Natural killer cell (primary cell): ENCODE measurements at regions not wholly inside any gene's neighbourhood (a gene's known extent, or its start where the extent isn't known, plus 50 kb on each side); places are given as distances from the start of the nearest gene placed in this dataset.

ENCODE experiments used
- ATAC-seq, 3 donors: fragments of 150-1000 bp in 2 of 3; fragments of 200-7000 bp in 1 of 3; cut with Tn5 transposase; 1 replicate in 1 of 3; 2 replicates in 2 of 3; pipeline ENCODE4 v1.10.0; 2021; ENCODE audit warnings: mild to moderate bottlenecking in 2 of 3, moderate library complexity in 2 of 3
- DNase-seq, 2 donors: peaks; one replicate each; pipeline versions ENCODE4 v3.0.0 to v3.0.0-alpha.2; 2013 to 2021; ENCODE audit warnings: mixed read lengths in 1 of 2
- H3K27ac ChIP-seq: one replicate; pipeline ENCODE4 v1.5.1; 2013; ENCODE audit warnings: mild to moderate bottlenecking, low read length
- H3K27me3 ChIP-seq: one replicate; pipeline ENCODE4 v1.6.1; 2013; ENCODE audit warnings: low read length; ENCODE audit not compliant: control insufficient read depth, insufficient read depth
- H3K36me3 ChIP-seq: one replicate; pipeline ENCODE4 v1.6.1; 2013; ENCODE audit warnings: low read length; ENCODE audit not compliant: control insufficient read depth, insufficient read depth
- H3K4me1 ChIP-seq: one replicate; pipeline ENCODE4 v1.6.1; 2013; ENCODE audit warnings: low read length; ENCODE audit not compliant: control insufficient read depth, insufficient read depth
- H3K4me3 ChIP-seq: one replicate; pipeline ENCODE4 v1.5.1; 2013; ENCODE audit warnings: low read length
- H3K9me3 ChIP-seq: one replicate; pipeline ENCODE4 v1.6.1; 2013; ENCODE audit warnings: low read length; ENCODE audit not compliant: control insufficient read depth, insufficient read depth
- H3K27ac Mint-ChIP-seq, 2 donors: one replicate each; pipeline ENCODE4 v1.8.0; 2022; ENCODE audit warnings: mild to moderate bottlenecking in 2 of 2, mixed read lengths in 2 of 2, moderate library complexity in 1 of 2
- H3K27me3 Mint-ChIP-seq, 2 donors: one replicate each; pipeline ENCODE4 v1.8.0; 2022; ENCODE audit warnings: low read depth in 2 of 2, mixed read lengths in 2 of 2
- H3K36me3 Mint-ChIP-seq: one replicate; pipeline ENCODE4 v1.8.0; 2022; ENCODE audit warnings: mixed read lengths
- H3K4me1 Mint-ChIP-seq, 2 donors: one replicate each; pipeline ENCODE4 v1.8.0; 2022; ENCODE audit warnings: mixed read lengths in 2 of 2
- H3K4me3 Mint-ChIP-seq: one replicate; pipeline ENCODE4 v1.8.0; 2022; ENCODE audit warnings: mild to moderate bottlenecking, moderate library complexity, mixed read lengths
- H3K9me3 Mint-ChIP-seq, 2 donors: one replicate each; pipeline ENCODE4 v1.8.0; 2022; ENCODE audit warnings: mixed read lengths in 2 of 2
- WGBS: methylation state at CpG from one replicate; pipeline ENCODE4 v1.1.7; 2013; ENCODE audit warnings: missing lambda C conversion rate; ENCODE audit not compliant: insufficient coverage; 5-methylcytosine and 5-hydroxymethylcytosine counted together
- intact Hi-C: fragments of 100-400 bp; cut with micrococcal nuclease; formaldehyde crosslinking; loops from one replicate; pipeline ENCODE4 v1.14.2; 2022
- TF ChIP-seq, protein P1 (sequence below): fragments of 200-600 bp; IDR thresholded peaks from one replicate; pipeline ENCODE4 v1.8.0; 2022; ENCODE audit warnings: antibody characterized with exemption

- H3K27me3 ChIP-seq, result no peaks in the 10 kb centered on the region
- WGBS, result 83% methylated on average over 5 of the region's 5 CpGs
- Mint-ChIP-seq H3K4me3 (no peak overlapping the region), H3K27ac (no peak overlapping the region), H3K36me3 (no peaks in the 10 kb centered on the region), H3K27me3 (peaks cover 18 to 27% of the 10 kb centered on the region in 2 donors), H3K9me3 (no peaks in the 10 kb centered on the region), H3K4me1 (no peaks in the 10 kb centered on the region)
- no peak overlapping the region for H3K27ac ChIP-seq
- no peak for DNase-seq
- TF ChIP-seq, protein P1, sequence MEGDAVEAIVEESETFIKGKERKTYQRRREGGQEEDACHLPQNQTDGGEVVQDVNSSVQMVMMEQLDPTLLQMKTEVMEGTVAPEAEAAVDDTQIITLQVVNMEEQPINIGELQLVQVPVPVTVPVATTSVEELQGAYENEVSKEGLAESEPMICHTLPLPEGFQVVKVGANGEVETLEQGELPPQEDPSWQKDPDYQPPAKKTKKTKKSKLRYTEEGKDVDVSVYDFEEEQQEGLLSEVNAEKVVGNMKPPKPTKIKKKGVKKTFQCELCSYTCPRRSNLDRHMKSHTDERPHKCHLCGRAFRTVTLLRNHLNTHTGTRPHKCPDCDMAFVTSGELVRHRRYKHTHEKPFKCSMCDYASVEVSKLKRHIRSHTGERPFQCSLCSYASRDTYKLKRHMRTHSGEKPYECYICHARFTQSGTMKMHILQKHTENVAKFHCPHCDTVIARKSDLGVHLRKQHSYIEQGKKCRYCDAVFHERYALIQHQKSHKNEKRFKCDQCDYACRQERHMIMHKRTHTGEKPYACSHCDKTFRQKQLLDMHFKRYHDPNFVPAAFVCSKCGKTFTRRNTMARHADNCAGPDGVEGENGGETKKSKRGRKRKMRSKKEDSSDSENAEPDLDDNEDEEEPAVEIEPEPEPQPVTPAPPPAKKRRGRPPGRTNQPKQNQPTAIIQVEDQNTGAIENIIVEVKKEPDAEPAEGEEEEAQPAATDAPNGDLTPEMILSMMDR, result no peak
- H3K4me3 ChIP-seq, result no peak overlapping the region
- H3K4me1 ChIP-seq, result no peaks in the 10 kb centered on the region
- intact Hi-C loops, result no loop called here
- no peaks in the 10 kb centered on the region for H3K9me3 ChIP-seq
- ATAC-seq, result no peak
- no peaks in the 10 kb centered on the region for H3K36me3 ChIP-seq
Observed at GRCh38 chr12:65614259-65614889, 209.9 kb upstream of the HMGA2 start.

DNA sequence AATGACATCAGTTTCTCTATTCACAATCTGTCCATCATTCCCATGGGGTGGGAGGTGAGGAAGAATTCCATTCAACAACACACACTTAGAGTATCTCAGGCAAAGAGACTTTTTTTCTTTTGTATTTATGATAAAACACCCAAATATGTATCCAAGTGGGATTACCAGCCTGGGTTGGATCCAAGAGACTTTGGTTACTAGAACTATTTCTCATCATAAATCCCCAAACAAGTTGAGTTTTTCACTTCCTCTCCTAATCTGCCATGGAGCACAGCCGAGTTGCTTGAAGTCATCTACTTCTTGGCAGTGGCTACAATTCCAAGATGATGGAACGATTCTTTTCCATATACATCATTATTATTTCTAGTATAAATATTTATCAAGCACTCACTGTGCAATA, 209.2 kb upstream of the HMGA2 start:
- intact Hi-C loops, result no loop called here
- Mint-ChIP-seq H3K27ac (no peak overlapping the region), H3K36me3 (no peaks in the 10 kb centered on the region), H3K9me3 (no peaks in the 10 kb centered on the region), H3K4me1 (no peaks in the 10 kb centered on the region), H3K27me3 (peaks cover 18 to 27% of the 10 kb centered on the region in 2 donors), H3K4me3 (no peak overlapping the region)
- Histone ChIP-seq H3K36me3 (no peaks in the 10 kb centered on the region), H3K27me3 (no peaks in the 10 kb centered on the region), H3K4me1 (no peaks in the 10 kb centered on the region), H3K27ac (no peak overlapping the region), H3K4me3 (no peak overlapping the region), H3K9me3 (no peaks in the 10 kb centered on the region)
- TF ChIP-seq, protein P1, result no peak
- no peak for DNase-seq
- no peak for ATAC-seq
- no CpG with 5 or more reads among the region's 2 CpGs for WGBS

DNA sequence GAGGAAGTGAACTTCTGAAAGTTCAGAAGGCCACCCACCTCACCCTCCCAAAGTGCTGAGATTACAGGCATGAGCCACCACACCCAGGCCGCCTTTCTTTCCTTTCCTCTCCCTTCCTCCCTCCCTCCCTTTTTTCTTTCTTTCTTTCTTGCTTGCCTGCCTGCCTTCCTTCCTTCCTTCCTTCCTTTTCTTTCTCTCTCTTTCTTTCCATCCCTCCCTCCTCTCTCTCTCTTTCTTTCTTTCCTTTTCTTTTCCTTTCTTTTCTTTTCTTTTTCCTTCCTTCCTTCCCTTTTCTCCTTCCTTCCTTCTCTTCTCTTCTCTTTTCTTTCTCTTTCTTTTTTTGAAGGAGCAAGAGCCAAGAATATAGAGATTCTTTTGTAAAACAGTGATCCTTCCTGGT, 208.3 kb upstream of the HMGA2 start:
- H3K4me3 ChIP-seq, result no peak overlapping the region
- Mint-ChIP-seq H3K27ac (no peak overlapping the region), H3K36me3 (no peaks in the 10 kb centered on the region), H3K27me3 (peaks cover 18 to 27% of the 10 kb centered on the region in 2 donors), H3K9me3 (no peaks in the 10 kb centered on the region), H3K4me3 (no peak overlapping the region), H3K4me1 (no peaks in the 10 kb centered on the region)
- ATAC-seq (no peak), DNase-seq (no peak)
- TF ChIP-seq, protein P1, result no peak
- no peak overlapping the region for H3K27ac ChIP-seq
- no peaks in the 10 kb centered on the region for H3K36me3 ChIP-seq
- no peaks in the 10 kb centered on the region for H3K9me3 ChIP-seq
- no peaks in the 10 kb centered on the region for H3K27me3 ChIP-seq
- H3K4me1 ChIP-seq, result no peaks in the 10 kb centered on the region
- intact Hi-C loops, result no loop called here
- WGBS, result 97% methylated on average over 1 of the region's 1 CpG

- Histone ChIP-seq H3K36me3 (no peaks in the 10 kb centered on the region), H3K27me3 (no peaks in the 10 kb centered on the region), H3K27ac (no peak overlapping the region), H3K4me3 (no peak overlapping the region), H3K9me3 (no peaks in the 10 kb centered on the region), H3K4me1 (no peaks in the 10 kb centered on the region)
- DNase-seq (no peak), ATAC-seq (no peak)
- intact Hi-C loops, result no loop called here
- no peaks in the 10 kb centered on the region for H3K36me3 Mint-ChIP-seq
- no peak overlapping the region for H3K4me3 Mint-ChIP-seq
- WGBS, result 80% methylated on average over 2 of the region's 2 CpGs
- TF ChIP-seq, protein P1, result no peak
- peaks cover 20 to 31% of the 10 kb centered on the region in 2 donors for H3K27me3 Mint-ChIP-seq
- H3K27ac Mint-ChIP-seq, result no peak overlapping the region
- no peaks in the 10 kb centered on the region for H3K4me1 Mint-ChIP-seq
- no peaks in the 10 kb centered on the region for H3K9me3 Mint-ChIP-seq
Observed at GRCh38 chr12:65618588-65618987, 205.7 kb upstream of the HMGA2 start.
